ENCODE measurements at regions not wholly inside any gene's neighbourhood (a gene's known extent, or its start where the extent isn't known, plus 50 kb on each side); places are given as distances from the start of the nearest gene placed in this dataset.

DNA sequence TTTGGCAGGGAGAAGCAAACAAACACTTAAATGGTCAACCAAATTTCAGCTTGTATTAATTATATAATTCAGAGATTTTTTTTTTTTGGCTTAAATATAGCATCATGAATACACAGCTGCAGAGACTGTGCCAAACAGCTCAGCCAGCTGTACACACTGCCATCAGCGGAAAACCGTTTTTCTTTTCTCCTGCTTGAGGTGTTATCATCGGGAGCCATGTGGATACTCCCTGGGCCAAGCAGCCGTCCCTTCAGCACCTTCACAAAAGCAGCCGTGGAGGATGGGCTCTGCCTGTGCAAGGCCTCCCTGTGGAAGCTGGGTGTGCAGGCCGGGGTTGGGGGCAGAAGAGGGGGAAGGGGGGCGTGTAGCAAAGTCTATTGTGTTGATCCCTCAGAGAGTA is 85.0 kb downstream of the NUF2 start:
- H3K9me3 Mint-ChIP-seq = peaks cover 0 to 3% (median 0%) of the 10 kb centered on the region in 3 donors
- H3K4me1 Mint-ChIP-seq = peaks cover 2 to 4% (median 3%) of the 10 kb centered on the region in 3 donors
- no peaks in the 10 kb centered on the region for H3K36me3 Mint-ChIP-seq
- peaks cover 4% of the 10 kb centered on the region for H3K27me3 Mint-ChIP-seq
- no peak overlapping the region for H3K4me3 Mint-ChIP-seq
- H3K27ac Mint-ChIP-seq = no peak overlapping the region

DNA sequence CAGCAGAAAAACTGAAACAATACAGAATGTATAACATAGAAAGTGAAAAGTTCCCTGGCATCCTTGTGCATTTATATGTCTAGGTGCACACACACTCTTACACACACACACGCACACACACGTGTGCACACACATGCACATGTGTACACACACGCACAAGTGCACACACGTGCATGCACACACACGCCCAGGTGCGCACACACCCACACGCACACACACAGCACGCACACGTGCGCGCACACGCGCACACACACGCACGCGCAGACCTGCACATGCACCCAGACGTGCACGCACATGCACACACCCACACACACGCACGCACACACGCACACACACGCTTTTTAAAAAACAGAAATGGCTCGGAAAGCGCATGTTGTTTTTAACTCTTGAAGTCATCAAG is 86.5 kb downstream of the NUF2 start:
- H3K27me3 Mint-ChIP-seq = peaks cover 4% of the 10 kb centered on the region
- H3K27ac Mint-ChIP-seq = no peak overlapping the region
- no peak overlapping the region for H3K4me3 Mint-ChIP-seq
- H3K36me3 Mint-ChIP-seq = no peaks in the 10 kb centered on the region
- peaks cover 0 to 3% (median 0%) of the 10 kb centered on the region in 3 donors for H3K9me3 Mint-ChIP-seq
- H3K4me1 Mint-ChIP-seq = peaks cover 2 to 4% (median 2%) of the 10 kb centered on the region in 3 donors

DNA sequence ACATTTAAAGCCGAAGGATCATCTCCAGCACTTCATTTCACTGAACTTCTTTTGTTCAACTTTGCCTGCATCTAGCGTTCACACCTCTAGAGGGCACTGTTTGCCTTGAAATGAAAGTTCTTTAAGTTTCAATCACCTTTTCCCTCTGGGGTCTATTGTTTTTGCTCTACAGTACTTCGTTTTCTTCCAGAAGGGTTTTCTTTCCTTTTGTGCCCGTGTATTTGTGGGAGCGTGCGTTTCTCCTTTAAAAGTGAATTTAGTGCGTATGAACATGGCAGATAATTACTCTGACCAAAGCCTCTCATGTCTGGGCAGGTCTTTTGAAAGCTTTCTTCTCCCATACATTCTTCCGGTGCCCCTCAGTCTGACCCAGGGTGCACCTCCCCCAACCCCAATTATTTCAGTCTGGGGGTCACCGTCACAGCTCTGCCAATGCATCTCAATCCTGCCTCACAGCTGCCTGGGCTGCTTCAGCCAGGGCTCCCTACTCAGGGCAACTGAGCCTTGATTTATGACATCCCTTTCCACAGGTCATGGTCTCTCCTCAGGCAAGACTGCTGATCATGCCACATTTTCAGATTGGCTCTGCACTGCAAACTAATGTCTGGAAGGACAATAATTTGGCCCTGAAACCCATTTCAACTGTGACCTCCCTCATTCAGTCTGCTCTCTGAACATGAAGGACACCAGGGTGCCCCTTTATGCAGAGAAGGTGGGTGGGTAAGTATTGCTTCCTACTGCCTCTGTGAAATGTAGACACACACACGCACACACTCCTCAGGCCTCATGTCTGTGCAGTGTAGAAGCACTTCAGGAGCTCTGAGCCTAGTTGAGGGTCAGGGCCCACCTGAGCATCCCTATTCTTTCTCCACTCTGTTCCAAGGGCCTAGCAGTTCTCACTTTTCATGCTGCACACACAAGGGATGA is 88.6 kb downstream of the NUF2 start:
- H3K9me3 Mint-ChIP-seq = peaks cover 0 to 3% (median 0%) of the 10 kb centered on the region in 3 donors
- H3K27me3 Mint-ChIP-seq = peaks cover 6% of the 10 kb centered on the region
- no peak overlapping the region for H3K4me3 Mint-ChIP-seq
- no peaks in the 10 kb centered on the region for H3K36me3 Mint-ChIP-seq
- peak overlapping the region in 1 of 3 donors; percentile 11 for H3K27ac Mint-ChIP-seq
- H3K4me1 Mint-ChIP-seq = peaks cover 8 to 13% (median 11%) of the 10 kb centered on the region in 3 donors

DNA sequence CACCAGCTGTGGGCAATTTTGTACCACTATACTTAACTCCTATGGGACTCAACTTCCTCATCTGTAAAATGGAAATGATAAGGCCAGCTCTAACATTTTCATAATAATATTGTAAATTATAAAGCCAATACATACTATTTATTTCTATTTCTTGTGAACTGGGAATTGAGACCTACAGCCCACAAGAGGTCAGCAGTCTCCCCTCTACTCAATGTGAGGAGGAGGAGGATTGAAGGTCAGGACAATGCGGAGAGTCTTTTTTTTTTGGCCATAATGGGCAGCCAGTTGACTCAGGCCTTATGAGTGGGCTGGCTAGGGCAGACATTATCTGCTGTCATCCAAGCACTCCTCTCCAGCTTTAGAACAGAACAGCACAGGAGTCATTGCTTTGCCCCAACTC is 90.5 kb downstream of the NUF2 start:
- H3K36me3 Mint-ChIP-seq = no peaks in the 10 kb centered on the region
- peaks cover 8% of the 10 kb centered on the region for H3K27me3 Mint-ChIP-seq
- peaks cover 0 to 3% (median 0%) of the 10 kb centered on the region in 3 donors for H3K9me3 Mint-ChIP-seq

DNA sequence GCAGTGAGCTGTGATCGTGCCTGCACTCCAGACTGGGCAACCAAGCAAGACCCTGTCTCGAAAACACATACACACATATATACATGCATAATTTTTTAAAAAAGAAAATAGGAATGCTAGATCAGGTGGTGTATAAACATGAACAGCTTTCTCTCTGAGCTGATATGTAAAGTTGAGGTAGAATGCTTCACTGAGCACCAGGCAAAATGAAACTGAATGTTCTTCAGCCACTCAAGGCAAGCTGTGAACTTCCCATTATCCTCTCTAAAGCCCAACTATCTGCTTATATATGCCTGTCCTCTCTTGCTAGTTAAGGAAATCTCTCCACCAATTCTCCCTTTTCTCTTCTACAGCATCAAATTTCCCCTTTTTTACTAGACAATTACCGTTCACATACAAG is 93.0 kb downstream of the NUF2 start:
- peaks cover 13% of the 10 kb centered on the region for H3K27me3 Mint-ChIP-seq
- H3K9me3 Mint-ChIP-seq = no peaks in the 10 kb centered on the region
- no peak overlapping the region for H3K27ac Mint-ChIP-seq
- H3K4me1 Mint-ChIP-seq = peaks cover 11 to 21% (median 16%) of the 10 kb centered on the region in 3 donors
- no peaks in the 10 kb centered on the region for H3K36me3 Mint-ChIP-seq
- H3K4me3 Mint-ChIP-seq = peak overlapping the region in 2 of 4 donors; percentile 19

More for the DNA sequence above, 90.5 kb downstream of the NUF2 start:
- Mint-ChIP-seq H3K4me1 (peaks cover 11 to 21% (median 16%) of the 10 kb centered on the region in 3 donors), H3K27ac (no peak overlapping the region), H3K4me3 (no peak overlapping the region)

DNA sequence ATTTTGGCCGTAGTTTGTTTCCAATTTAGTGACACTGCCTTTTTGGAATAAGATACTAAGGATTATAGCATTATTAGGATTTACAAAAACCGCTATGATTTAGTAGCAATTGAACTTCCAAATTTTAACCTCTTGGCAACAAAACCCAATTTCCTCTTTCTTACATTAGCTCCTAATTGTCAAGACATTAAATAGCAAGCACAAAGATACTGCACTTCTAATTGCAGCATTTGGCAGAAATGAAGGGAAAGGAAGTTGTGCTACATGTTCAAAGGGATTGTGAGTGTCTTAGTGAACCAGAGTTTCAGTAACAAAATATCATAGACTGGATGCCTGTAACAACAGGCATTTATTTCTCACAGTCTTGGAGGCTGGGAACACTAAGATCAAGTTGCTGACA is 99.9 kb downstream of the NUF2 start:
- H3K27me3 Mint-ChIP-seq = peaks cover 7% of the 10 kb centered on the region
- peaks cover 0 to 1% (median 0%) of the 10 kb centered on the region in 3 donors for H3K9me3 Mint-ChIP-seq
- H3K4me3 Mint-ChIP-seq = no peak overlapping the region
- H3K27ac Mint-ChIP-seq = no peak overlapping the region
- no peaks in the 10 kb centered on the region for H3K36me3 Mint-ChIP-seq
- H3K4me1 Mint-ChIP-seq = no peaks in the 10 kb centered on the region

DNA sequence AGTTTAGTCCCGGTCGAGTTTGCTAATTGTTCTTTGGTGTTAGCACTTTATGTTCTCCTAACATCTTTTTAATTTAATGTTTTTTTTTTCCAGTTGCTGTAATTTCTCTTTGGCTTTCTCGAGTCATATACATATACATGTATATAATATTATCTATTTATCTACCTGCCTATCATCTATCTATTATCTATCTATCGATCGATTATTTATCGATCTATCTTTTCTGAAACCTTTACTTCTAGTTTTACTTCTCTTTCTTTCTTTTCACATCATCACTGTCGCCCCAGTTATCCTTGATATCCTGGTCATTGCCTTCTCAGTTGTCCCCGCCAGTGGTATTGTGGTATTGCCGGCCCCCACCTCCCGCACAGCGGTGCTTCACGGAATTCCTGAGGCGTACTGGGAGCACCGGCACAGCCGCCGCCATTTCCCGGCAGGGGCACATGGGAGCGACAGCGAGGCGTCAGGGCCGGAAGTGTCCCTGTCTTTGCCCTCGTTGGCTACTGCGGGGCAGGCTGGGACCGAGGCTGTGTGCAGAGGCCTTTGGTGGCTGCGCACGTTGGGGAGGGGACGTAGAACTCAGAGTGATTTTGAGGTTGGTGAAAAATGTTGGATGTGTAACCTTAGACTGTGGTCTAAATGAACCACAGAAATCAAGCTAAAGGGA is 101.1 kb downstream of the NUF2 start:
- Mint-ChIP-seq H3K4me1 (no peaks in the 10 kb centered on the region), H3K36me3 (no peaks in the 10 kb centered on the region), H3K4me3 (no peak overlapping the region), H3K27ac (no peak overlapping the region), H3K9me3 (peaks cover 0 to 1% (median 0%) of the 10 kb centered on the region in 3 donors), H3K27me3 (peaks cover 7% of the 10 kb centered on the region)

DNA sequence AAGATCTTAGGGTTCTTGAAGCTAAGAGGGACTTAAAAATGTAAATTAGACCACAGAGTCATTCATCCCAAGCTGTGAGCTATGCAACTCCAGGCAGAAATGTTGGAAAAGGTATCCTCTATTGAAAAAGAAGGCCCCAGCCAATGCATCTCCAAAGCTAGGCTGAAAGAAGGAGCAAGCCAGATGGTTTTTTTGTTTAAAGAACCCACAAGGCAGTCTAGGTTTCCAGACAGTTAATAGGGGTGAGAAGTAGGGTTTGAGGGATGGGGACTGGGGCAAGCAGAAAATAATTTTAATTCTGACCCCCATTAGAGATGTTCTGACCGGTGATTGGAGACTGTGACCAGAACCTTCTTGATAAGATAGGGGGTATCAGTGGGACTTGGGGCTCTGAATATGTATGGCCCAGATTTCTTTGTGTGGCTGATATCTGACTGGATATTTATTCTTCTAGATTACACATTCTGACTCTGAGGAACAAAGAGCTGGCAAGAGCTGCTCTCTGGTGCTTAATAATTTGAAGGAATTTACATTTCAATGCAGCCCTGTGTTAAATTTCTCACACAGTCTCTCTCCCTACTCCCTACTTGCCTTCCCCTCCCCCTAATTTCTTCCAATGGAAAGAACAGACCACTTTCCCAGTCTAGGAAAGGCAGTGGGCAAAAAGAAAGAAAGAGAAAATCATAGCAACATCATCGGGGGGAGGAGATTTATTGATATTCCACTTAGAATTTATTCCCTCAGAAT is 104.9 kb downstream of the NUF2 start:
- H3K27ac Mint-ChIP-seq = no peak overlapping the region
- no peak overlapping the region for H3K4me3 Mint-ChIP-seq
- H3K4me1 Mint-ChIP-seq = no peaks in the 10 kb centered on the region
- peaks cover 0 to 5% (median 1%) of the 10 kb centered on the region in 3 donors for H3K9me3 Mint-ChIP-seq
- peaks cover 2% of the 10 kb centered on the region for H3K27me3 Mint-ChIP-seq
- no peaks in the 10 kb centered on the region for H3K36me3 Mint-ChIP-seq

DNA sequence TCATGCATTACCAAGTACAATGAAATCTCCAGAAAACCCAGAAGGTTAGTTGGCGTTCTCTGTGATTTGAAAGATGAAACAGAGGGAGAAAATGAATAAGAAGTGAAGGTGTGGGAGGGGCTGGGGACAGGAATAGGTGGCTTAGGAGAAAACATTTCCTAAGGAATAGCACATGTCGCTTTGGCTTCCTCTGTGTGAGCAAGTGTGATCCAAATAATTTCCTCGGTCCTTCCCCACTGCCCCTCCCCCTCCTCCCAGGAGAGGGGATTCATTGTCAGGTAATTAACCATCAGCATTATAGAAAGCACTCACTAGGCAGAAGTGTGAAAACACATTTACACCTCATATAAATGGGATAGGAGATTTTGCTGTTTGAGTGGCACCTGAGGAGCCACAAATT is 105.5 kb downstream of the NUF2 start:
- peaks cover 2% of the 10 kb centered on the region for H3K27me3 Mint-ChIP-seq

DNA sequence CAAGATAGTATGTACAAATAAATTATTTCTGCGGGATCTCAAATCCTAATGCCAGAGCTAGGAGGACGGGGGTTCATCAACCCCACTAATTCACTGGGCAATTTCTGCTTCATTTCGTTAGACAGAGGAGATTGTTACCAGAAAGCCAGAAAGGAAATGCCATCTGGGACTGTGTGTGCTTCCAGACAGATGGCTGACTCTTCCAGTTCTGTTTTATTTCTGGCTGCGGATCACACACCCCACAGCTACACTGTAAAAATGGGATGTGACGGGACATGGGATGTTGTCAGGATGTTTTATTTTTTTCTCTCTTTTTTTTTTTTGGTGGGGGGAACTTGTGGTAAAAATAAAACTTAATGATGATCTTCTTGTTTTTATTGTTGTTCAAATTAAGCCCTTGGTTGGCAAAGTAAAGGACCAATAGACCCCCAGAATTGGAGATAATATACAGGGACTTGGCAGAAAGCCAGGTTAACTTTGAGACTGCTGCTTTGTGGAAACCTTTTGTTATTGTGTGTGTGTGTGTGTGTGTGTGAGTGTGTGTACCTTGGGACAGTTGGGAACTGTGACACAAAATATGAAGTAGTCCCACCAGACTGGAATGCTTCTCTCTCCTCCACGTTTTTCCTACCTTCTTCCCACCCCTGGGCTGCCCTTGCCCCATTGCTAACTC is 114.5 kb downstream of the NUF2 start:
- H3K4me3 Mint-ChIP-seq = no peak overlapping the region
- no peaks in the 10 kb centered on the region for H3K36me3 Mint-ChIP-seq
- H3K4me1 Mint-ChIP-seq = no peaks in the 10 kb centered on the region
- peaks cover 0 to 5% (median 3%) of the 10 kb centered on the region in 3 donors for H3K9me3 Mint-ChIP-seq
- peaks cover 8% of the 10 kb centered on the region for H3K27me3 Mint-ChIP-seq
- no peak overlapping the region for H3K27ac Mint-ChIP-seq

More for the DNA sequence above, 105.5 kb downstream of the NUF2 start:
- Mint-ChIP-seq H3K27ac (no peak overlapping the region), H3K36me3 (no peaks in the 10 kb centered on the region), H3K4me1 (no peaks in the 10 kb centered on the region), H3K4me3 (no peak overlapping the region), H3K9me3 (peaks cover 0 to 5% (median 5%) of the 10 kb centered on the region in 3 donors)

DNA sequence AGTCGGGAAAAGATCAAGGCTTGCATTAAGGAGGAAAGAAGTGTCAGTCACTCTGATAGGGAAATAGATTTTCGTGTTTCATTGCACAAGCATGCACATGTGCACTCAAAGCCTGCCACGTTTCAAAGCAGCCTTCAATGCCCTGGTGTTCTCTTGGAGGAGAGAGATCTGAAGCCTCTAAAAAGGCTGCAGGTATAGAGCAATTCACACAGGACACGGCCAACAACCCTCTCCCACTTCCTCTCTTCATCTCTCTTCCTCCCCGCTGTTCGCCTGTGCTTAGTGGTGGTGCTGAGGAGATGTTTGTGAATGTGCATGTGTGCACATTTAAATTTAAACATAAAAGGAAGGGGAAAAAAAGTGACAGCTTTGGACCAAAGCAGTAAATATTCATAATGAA is 117.7 kb downstream of the NUF2 start:
- no peaks in the 10 kb centered on the region for H3K36me3 Mint-ChIP-seq
- H3K4me1 Mint-ChIP-seq = no peaks in the 10 kb centered on the region
- H3K27me3 Mint-ChIP-seq = peaks cover 8% of the 10 kb centered on the region
- H3K9me3 Mint-ChIP-seq = peaks cover 0 to 2% (median 0%) of the 10 kb centered on the region in 3 donors
- H3K27ac Mint-ChIP-seq = no peak overlapping the region
- no peak overlapping the region for H3K4me3 Mint-ChIP-seq

DNA sequence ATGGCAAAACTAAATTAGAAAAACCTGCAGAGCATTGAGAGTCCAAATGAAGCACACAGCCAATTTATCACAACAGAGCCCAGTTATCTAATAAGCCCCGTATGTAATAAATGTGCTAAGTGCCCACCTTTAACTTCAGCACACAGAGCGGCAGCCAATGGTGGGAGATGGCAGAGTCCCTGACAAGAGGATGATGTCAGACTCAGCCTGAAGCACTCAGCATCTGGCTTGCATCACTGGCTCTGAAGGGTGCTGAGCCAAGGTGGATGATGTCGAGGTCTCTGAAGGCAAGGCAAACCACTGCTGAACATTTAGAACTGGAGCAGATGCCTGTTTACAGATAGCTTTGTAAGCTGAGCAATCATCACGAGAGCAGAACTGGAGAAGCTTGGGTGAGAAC is 118.3 kb downstream of the NUF2 start:
- Mint-ChIP-seq H3K4me3 (no peak overlapping the region), H3K27me3 (peaks cover 8% of the 10 kb centered on the region), H3K9me3 (peaks cover 0 to 2% (median 0%) of the 10 kb centered on the region in 3 donors), H3K4me1 (no peaks in the 10 kb centered on the region), H3K36me3 (no peaks in the 10 kb centered on the region), H3K27ac (no peak overlapping the region)

DNA sequence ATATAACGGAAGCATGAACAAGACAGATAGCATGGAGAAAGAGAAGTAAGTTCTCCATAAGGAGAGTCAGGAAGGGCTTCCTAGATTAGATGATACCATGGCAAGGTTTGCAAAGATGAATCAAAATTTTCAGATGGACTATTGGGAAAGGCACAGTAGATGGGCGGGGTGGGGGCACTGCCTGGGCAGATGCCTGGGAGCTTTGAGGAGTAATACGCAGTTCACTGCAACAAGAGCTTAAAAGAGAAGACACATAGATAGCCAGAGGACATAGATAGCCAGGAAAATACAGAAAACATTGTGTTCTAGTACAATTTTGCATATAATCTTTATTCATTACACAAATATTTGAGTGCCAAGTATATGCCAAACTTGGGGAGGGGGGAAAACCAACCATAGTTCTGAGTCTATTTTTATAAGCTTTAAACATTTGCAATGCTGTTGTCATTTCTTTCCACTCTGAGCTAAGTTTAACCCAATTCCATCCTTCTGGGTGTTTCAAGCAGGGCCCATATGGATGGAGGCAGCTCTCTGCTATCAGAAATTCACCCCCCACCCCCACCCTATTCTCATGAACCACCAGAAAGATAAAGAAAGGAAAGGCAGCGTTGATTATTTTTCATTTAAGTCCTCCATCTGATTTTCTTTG is 120.6 kb downstream of the NUF2 start:
- no peak overlapping the region for H3K4me3 Mint-ChIP-seq
- peaks cover 8% of the 10 kb centered on the region for H3K27me3 Mint-ChIP-seq
- no peaks in the 10 kb centered on the region for H3K4me1 Mint-ChIP-seq
- peaks cover 0 to 2% (median 0%) of the 10 kb centered on the region in 3 donors for H3K9me3 Mint-ChIP-seq
- H3K27ac Mint-ChIP-seq = no peak overlapping the region
- H3K36me3 Mint-ChIP-seq = no peaks in the 10 kb centered on the region

DNA sequence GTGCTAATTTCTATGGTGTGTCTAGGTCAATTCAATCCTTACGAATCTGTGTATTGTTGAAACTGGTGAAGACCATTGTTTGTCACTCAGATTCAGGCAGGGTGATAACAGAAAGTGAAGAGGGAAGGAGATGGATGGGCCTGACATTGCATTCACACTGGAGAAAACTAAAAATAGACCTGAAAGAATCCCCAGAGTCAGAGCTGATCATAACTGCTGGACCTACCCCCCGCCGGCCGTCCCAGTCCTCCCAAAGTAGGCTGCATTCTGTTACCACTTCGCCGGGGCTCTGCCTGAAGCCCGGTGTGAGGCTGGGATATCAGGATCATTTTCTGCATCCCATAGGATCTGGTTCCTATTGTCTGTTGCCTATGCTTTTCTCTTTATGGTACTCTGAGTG is 121.1 kb downstream of the NUF2 start:
- Mint-ChIP-seq H3K4me1 (no peaks in the 10 kb centered on the region), H3K9me3 (peaks cover 0 to 2% (median 0%) of the 10 kb centered on the region in 3 donors), H3K4me3 (no peak overlapping the region)

More for the DNA sequence above, 121.1 kb downstream of the NUF2 start:
- no peak overlapping the region for H3K27ac Mint-ChIP-seq
- no peaks in the 10 kb centered on the region for H3K36me3 Mint-ChIP-seq
- peaks cover 8% of the 10 kb centered on the region for H3K27me3 Mint-ChIP-seq
